GM12873 (cell line): ENCODE measurements at regions not wholly inside any gene's neighbourhood (a gene's known extent, or its start where the extent isn't known, plus 50 kb on each side); places are given as distances from the start of the nearest gene placed in this dataset.

Experiments used
- CTCF ChIP-seq: IDR thresholded peaks from 2 replicates; pipeline ENCODE4 v1.5.1; 2012; ENCODE audit warnings: low read depth, mild to moderate bottlenecking, moderate library complexity, low read length, control low read depth; ENCODE audit not compliant: insufficient read depth; ENCODE audit errors: missing control alignments

GRCh38 chr3:64438066-64438465, 212.8 kb upstream of the PRICKLE2 start:
- no peak for TF ChIP-seq CTCF

GRCh38 chr3:64437131-64437530, 211.9 kb upstream of the PRICKLE2 start:
- TF ChIP-seq CTCF = no peak

GRCh38 chr3:64432870-64433269, 207.6 kb upstream of the PRICKLE2 start:
- no peak for TF ChIP-seq CTCF

GRCh38 chr3:64431526-64432091, 206.3 kb upstream of the PRICKLE2 start:
- TF ChIP-seq CTCF = no peak

- no peak for TF ChIP-seq CTCF
These were observed 202.4 kb upstream of the PRICKLE2 start for GRCh38 chr3:64427671-64428070.

- TF ChIP-seq CTCF = no peak
These were observed 201.3 kb upstream of the PRICKLE2 start for GRCh38 chr3:64426551-64426950.

GRCh38 chr3:64422932-64423331, 197.7 kb upstream of the PRICKLE2 start:
- TF ChIP-seq CTCF = no peak
